GM18498 (cell line): ENCODE measurements at regions not wholly inside any gene's neighbourhood (a gene's known extent, or its start where the extent isn't known, plus 50 kb on each side); places are given as distances from the start of the nearest gene placed in this dataset.
"Not testable (repeated sequence)": the region's sequence is repeated elsewhere in the genome, so short reads cannot be mapped to it uniquely, and the experiment has no call there.

Source experiments
- ATAC-seq: cut with Tn5 transposase; IDR thresholded peaks from one replicate; pipeline ENCODE4 v1.9.1; 2021; ENCODE audit warnings: mild to moderate bottlenecking, moderate library complexity; ENCODE audit not compliant: unreplicated experiment

GRCh38 chr2:89756616-89757015 lies 1065.1 kb downstream of the RPIA start:
- not testable (repeated sequence) for ATAC-seq

GRCh38 chr2:89758332-89759026 lies 1067.0 kb downstream of the RPIA start:
- ATAC-seq, result not testable (repeated sequence)

GRCh38 chr2:89760762-89761161 lies 1069.3 kb downstream of the RPIA start:
- ATAC-seq, result not testable (repeated sequence)

- not testable (repeated sequence) for ATAC-seq
These were observed 1069.7 kb downstream of the RPIA start for GRCh38 chr2:89761171-89761570.

GRCh38 chr2:89761863-89762262 lies 1070.4 kb downstream of the RPIA start:
- not testable (repeated sequence) for ATAC-seq

- ATAC-seq, result not testable (repeated sequence)
These were observed 1071.2 kb downstream of the RPIA start for GRCh38 chr2:89762461-89763253.

GRCh38 chr2:89763254-89763580 lies 1071.7 kb downstream of the RPIA start:
- ATAC-seq, result no peak

- no peak for ATAC-seq
These were observed 1072.4 kb downstream of the RPIA start for GRCh38 chr2:89763581-89764485.

GRCh38 chr2:89764571-89765360 lies 1073.3 kb downstream of the RPIA start:
- not testable (repeated sequence) for ATAC-seq

- not testable (repeated sequence) for ATAC-seq
These were observed 1073.9 kb downstream of the RPIA start for GRCh38 chr2:89765361-89765718.

GRCh38 chr2:89766141-89766990 lies 1074.9 kb downstream of the RPIA start:
- not testable (repeated sequence) for ATAC-seq

GRCh38 chr2:89767058-89767457 lies 1075.6 kb downstream of the RPIA start:
- not testable (repeated sequence) for ATAC-seq

GRCh38 chr2:89767572-89768435 lies 1076.3 kb downstream of the RPIA start:
- no peak for ATAC-seq

GRCh38 chr2:89775885-89776284 lies 1084.4 kb downstream of the RPIA start:
- no peak for ATAC-seq

GRCh38 chr2:89780318-89780717 lies 1088.8 kb downstream of the RPIA start:
- no peak for ATAC-seq

GRCh38 chr2:89781962-89782361 lies 1090.5 kb downstream of the RPIA start:
- no peak for ATAC-seq

- ATAC-seq, result no peak
These were observed 1093.5 kb downstream of the RPIA start for GRCh38 chr2:89784960-89785359.

- ATAC-seq, result not testable (repeated sequence)
These were observed 1094.1 kb downstream of the RPIA start for GRCh38 chr2:89785528-89785927.

- not testable (repeated sequence) for ATAC-seq
These were observed 1095.2 kb downstream of the RPIA start for GRCh38 chr2:89786642-89787041.
